Liver (tissue), 8 donors: ENCODE measurements at regions not wholly inside any gene's neighbourhood (a gene's known extent, or its start where the extent isn't known, plus 50 kb on each side); places are given as distances from the start of the nearest gene placed in this dataset.

ENCODE experiments used
- DNase-seq: peaks from one replicate; pipeline ENCODE4 v3.0.0-alpha.2; 2017; ENCODE audit warnings: low spot score
- H3K27ac ChIP-seq, 2 donors: one replicate each; pipeline ENCODE4 v1.7.0; 2013; ENCODE audit warnings: inconsistent platforms in 2 of 2, low read length in 2 of 2, control low read depth in 1 of 2, low read depth in 1 of 2, mild to moderate bottlenecking in 1 of 2
- H3K27me3 ChIP-seq, 4 donors: one replicate each; pipeline versions ENCODE4 v1.6.1 to v1.7.0; 2013; ENCODE audit warnings: low read length in 3 of 4, inconsistent platforms in 1 of 4, mild to moderate bottlenecking in 1 of 4, moderate library complexity in 1 of 4; ENCODE audit not compliant: control insufficient read depth in 4 of 4, insufficient read depth in 4 of 4
- H3K36me3 ChIP-seq, 4 donors: one replicate each; pipeline versions ENCODE4 v1.6.1 to v1.7.0; 2013; ENCODE audit warnings: low read length in 3 of 4, mild to moderate bottlenecking in 3 of 4, low read depth in 1 of 4, moderate library complexity in 1 of 4; ENCODE audit not compliant: control insufficient read depth in 4 of 4, insufficient read depth in 3 of 4
- H3K4me1 ChIP-seq, 4 donors: one replicate each; pipeline versions ENCODE4 v1.6.1 to v1.7.0; 2013; ENCODE audit warnings: low read length in 3 of 4, mild to moderate bottlenecking in 3 of 4, moderate library complexity in 1 of 4; ENCODE audit not compliant: control insufficient read depth in 4 of 4, insufficient read depth in 4 of 4
- H3K4me3 ChIP-seq, 3 donors: one replicate each; pipeline versions ENCODE4 v1.6.1 to v1.7.0; 2013; ENCODE audit warnings: low read length in 3 of 3, control low read depth in 1 of 3, low read depth in 1 of 3, mild to moderate bottlenecking in 1 of 3
- H3K9ac ChIP-seq, 2 donors: one replicate each; pipeline ENCODE4 v1.7.0; 2013; ENCODE audit warnings: low read length in 2 of 2, mild to moderate bottlenecking in 2 of 2, moderate library complexity in 2 of 2, control low read depth in 1 of 2, low read depth in 1 of 2
- H3K9me3 ChIP-seq, 4 donors: one replicate each; pipeline versions ENCODE4 v1.6.1 to v1.7.0; 2013; ENCODE audit warnings: low read length in 3 of 4; ENCODE audit not compliant: control insufficient read depth in 4 of 4
- EGR1 ChIP-seq, 2 donors: IDR thresholded peaks; 2 replicates each; pipeline ENCODE4 v1.6.1; 2016 to 2018; ENCODE audit warnings: antibody characterized with exemption in 2 of 2, low read depth in 2 of 2
- FOXA2 ChIP-seq: IDR thresholded peaks from 2 replicates; pipeline ENCODE4 v1.6.1; 2016; ENCODE audit warnings: antibody characterized with exemption
- GABPA ChIP-seq, 2 donors: IDR thresholded peaks in 1 of 2; conservative IDR thresholded peaks in 1 of 2; 2 replicates each; pipeline ENCODE4 v1.6.1; 2016; ENCODE audit warnings: antibody characterized with exemption in 2 of 2, mild to moderate bottlenecking in 1 of 2, moderate library complexity in 1 of 2
- HNF4A ChIP-seq, 2 donors: conservative IDR thresholded peaks; 2 replicates each; pipeline ENCODE4 v1.6.1; 2016; ENCODE audit warnings: antibody characterized with exemption in 2 of 2, mild to moderate bottlenecking in 2 of 2
- HNF4G ChIP-seq: IDR thresholded peaks from 2 replicates; pipeline ENCODE4 v1.6.1; 2016; ENCODE audit warnings: antibody characterized with exemption
- JUND ChIP-seq, 2 donors: IDR thresholded peaks; 2 replicates each; pipeline ENCODE4 v1.6.1; 2016; ENCODE audit warnings: antibody characterized with exemption in 2 of 2
- MAX ChIP-seq: IDR thresholded peaks from 2 replicates; pipeline ENCODE4 v1.6.1; 2016; ENCODE audit warnings: antibody characterized with exemption
- REST ChIP-seq: IDR thresholded peaks from 2 replicates; pipeline ENCODE4 v1.6.1; 2016; ENCODE audit warnings: antibody characterized with exemption, mild to moderate bottlenecking
- RXRA ChIP-seq, 2 donors: IDR thresholded peaks; 2 replicates each; pipeline ENCODE4 v1.6.1; 2017 to 2018; ENCODE audit warnings: antibody characterized with exemption in 2 of 2, mild to moderate bottlenecking in 1 of 2
- SP1 ChIP-seq: IDR thresholded peaks from 2 replicates; pipeline ENCODE4 v1.6.1; 2018; ENCODE audit warnings: antibody characterized with exemption, mild to moderate bottlenecking
- TAF1 ChIP-seq: conservative IDR thresholded peaks from 2 replicates; pipeline ENCODE4 v1.6.1; 2016; ENCODE audit warnings: antibody characterized with exemption, mild to moderate bottlenecking
- WGBS: extraction: QIAGEN DNeasy Blood & Tissue Kit; methylation state at CpG from one replicate; pipeline ENCODE4 v1.1.7; 2013; 5-methylcytosine and 5-hydroxymethylcytosine counted together
- TF ChIP-seq, protein P1 (sequence below): fragments of 150-350 bp; IDR thresholded peaks from 2 replicates; pipeline ENCODE4 v1.5.1; 2017; ENCODE audit warnings: improper control_type of control experiment, low read depth, low read length; ENCODE audit not compliant: missing input control
- donor health status: healthy.
- donor health status: healthy.
- donor health status: healthy.
- donor health status: healthy.
- donor health status: healthy.

DNA sequence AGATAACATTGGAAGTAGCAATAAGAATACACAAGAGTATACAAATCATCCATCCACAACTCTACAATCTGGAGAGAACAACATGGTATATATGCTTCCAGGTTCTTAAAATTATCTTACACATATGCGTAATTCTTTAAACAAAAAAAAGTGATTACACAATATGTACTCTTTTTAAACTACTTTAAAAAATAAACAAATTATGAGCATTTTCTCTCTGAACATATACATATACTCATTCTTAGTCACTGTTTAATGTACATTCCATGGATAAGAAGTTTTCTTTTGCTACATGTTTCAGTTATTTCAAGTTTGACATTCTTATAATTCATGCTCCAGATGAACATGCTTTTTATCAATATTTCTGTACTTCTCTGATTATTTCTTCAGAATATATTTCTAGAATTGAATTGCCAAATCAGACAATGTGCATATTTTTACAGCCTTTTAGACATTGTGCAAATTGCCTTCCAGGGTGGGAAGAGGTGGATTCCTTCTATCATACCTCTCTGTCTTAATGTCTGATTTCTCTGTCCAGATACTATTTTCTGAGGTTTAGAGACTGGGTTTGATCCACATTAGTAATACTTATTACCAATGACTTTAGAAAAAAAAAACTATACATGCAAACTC lies 551.6 kb downstream of the METTL15 start:
- H3K9ac ChIP-seq, result no peak overlapping the region
- no peak for DNase-seq

DNA sequence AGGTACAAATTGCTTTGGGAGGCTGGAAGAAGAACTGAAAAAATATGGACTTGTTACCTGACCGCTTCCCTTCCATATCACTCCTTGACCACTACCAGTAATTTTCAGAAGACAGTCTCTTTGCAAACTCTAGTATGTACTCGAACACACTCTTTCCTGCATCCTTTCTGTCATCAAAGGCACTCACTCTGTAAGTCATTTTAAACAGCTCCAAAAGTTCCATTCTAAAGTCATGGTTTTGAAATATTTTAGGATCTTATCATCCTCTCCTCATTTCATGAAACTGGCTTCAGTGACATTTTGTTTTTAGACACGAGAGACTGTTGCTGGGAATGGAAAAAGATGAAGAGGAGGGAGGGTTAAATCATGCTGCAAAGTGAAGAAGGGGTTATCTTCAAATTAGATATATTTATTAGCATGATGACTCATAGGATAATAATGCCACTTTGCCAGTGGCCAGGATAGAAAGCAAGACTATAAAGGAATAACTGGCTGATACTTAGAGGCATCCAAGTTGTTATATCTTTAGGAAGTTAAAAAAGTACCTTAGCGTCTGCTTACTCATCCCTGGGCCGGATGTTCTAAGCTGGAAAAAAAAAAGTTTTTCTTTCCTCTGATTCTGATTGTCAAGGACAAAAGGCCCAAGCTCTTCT lies 549.3 kb downstream of the METTL15 start:
- Histone ChIP-seq H3K27ac (no peak overlapping the region), H3K36me3 (no peaks in the 10 kb centered on the region), H3K27me3 (peaks cover 0 to under 1% (median 0%) of the 10 kb centered on the region in 4 donors), H3K4me3 (no peak overlapping the region), H3K9ac (no peak overlapping the region), H3K9me3 (no peaks in the 10 kb centered on the region), H3K4me1 (no peaks in the 10 kb centered on the region)
- no peak for TF ChIP-seq FOXA2
- 60% methylated on average over 5 of the region's 5 CpGs for WGBS
- DNase-seq, result no peak

More for the DNA sequence above, 551.6 kb downstream of the METTL15 start:
- no peak overlapping the region for H3K4me3 ChIP-seq
- H3K9me3 ChIP-seq, result no peaks in the 10 kb centered on the region
- 90% methylated on average over 1 of the region's 1 CpG for WGBS
- no peaks in the 10 kb centered on the region for H3K36me3 ChIP-seq
- no peak overlapping the region for H3K27ac ChIP-seq
- H3K4me1 ChIP-seq, result no peaks in the 10 kb centered on the region
- no peaks in the 10 kb centered on the region for H3K27me3 ChIP-seq
- no peak for TF ChIP-seq JUND (IDR thresholded peaks at IDR 0.05)

GRCh38 chr11:28654191-28654590 lies 546.0 kb downstream of the METTL15 start:
- TF ChIP-seq HNF4G (no peak), SP1 (no peak), MAX (no peak), EGR1 (IDR thresholded peaks at IDR 0.05; ENCODE audit: low read depth in 2 of 2) (no peak)
- TF ChIP-seq, protein P1, sequence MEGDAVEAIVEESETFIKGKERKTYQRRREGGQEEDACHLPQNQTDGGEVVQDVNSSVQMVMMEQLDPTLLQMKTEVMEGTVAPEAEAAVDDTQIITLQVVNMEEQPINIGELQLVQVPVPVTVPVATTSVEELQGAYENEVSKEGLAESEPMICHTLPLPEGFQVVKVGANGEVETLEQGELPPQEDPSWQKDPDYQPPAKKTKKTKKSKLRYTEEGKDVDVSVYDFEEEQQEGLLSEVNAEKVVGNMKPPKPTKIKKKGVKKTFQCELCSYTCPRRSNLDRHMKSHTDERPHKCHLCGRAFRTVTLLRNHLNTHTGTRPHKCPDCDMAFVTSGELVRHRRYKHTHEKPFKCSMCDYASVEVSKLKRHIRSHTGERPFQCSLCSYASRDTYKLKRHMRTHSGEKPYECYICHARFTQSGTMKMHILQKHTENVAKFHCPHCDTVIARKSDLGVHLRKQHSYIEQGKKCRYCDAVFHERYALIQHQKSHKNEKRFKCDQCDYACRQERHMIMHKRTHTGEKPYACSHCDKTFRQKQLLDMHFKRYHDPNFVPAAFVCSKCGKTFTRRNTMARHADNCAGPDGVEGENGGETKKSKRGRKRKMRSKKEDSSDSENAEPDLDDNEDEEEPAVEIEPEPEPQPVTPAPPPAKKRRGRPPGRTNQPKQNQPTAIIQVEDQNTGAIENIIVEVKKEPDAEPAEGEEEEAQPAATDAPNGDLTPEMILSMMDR, result no peak
- Histone ChIP-seq H3K9ac (no peak overlapping the region), H3K36me3 (no peaks in the 10 kb centered on the region), H3K27me3 (peaks cover 0 to 2% (median 0%) of the 10 kb centered on the region in 4 donors), H3K27ac (no peak overlapping the region), H3K9me3 (no peaks in the 10 kb centered on the region), H3K4me1 (no peaks in the 10 kb centered on the region), H3K4me3 (no peak overlapping the region)
- WGBS, result 75% methylated on average over 3 of the region's 3 CpGs
- no peak for DNase-seq

DNA sequence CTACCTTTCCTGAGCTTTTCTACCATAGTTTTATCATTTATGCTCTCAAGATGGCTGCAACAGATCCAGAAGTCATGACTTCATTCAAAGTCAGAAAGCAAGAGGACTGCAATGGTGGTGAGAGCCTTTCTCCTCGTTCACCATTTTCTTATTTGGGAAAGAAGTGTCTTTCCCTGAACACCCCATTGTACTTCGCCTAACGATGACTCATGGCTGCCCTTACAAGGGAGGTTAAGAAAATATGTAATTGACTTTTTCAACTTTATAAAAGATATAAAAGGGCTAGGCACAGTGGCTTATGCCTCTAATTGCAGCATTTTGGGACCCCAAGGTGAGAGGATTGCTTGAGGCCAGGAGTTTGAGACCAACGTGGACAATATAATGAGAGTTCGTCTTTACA lies 541.7 kb downstream of the METTL15 start:
- Histone ChIP-seq H3K27me3 (peaks cover 0 to 2% (median 0%) of the 10 kb centered on the region in 4 donors), H3K4me1 (no peaks in the 10 kb centered on the region), H3K9ac (no peak overlapping the region), H3K36me3 (no peaks in the 10 kb centered on the region), H3K9me3 (peaks cover 0 to 3% (median 0%) of the 10 kb centered on the region in 4 donors), H3K27ac (no peak overlapping the region), H3K4me3 (no peak overlapping the region)
- WGBS, result 83% methylated on average over 5 of the region's 5 CpGs
- no peak for TF ChIP-seq FOXA2
- TF ChIP-seq TAF1, result no peak
- TF ChIP-seq HNF4A (conservative IDR thresholded peaks at IDR 0.05), result no peak
- TF ChIP-seq MAX, result no peak
- TF ChIP-seq HNF4G, result no peak
- no peak for TF ChIP-seq REST
- TF ChIP-seq RXRA (IDR thresholded peaks at IDR 0.05), result no peak
- no peak for TF ChIP-seq SP1
- TF ChIP-seq GABPA (IDR thresholded peaks at IDR 0.05 in 1 of 2, conservative IDR thresholded peaks at IDR 0.05 in 1 of 2), result no peak
- DNase-seq, result no peak
